DOHH2 (cell line): ENCODE measurements at regions not wholly inside any gene's neighbourhood (a gene's known extent, or its start where the extent isn't known, plus 50 kb on each side); places are given as distances from the start of the nearest gene placed in this dataset.

Source experiments
- H3F3A ChIP-seq: fragments of 200-600 bp; sonication (generic), shearing (Covaris generic); 2 replicates; pipeline ENCODE4 v1.6.0; 2016; ENCODE audit warnings: antibody characterized with exemption, mild to moderate bottlenecking; ENCODE audit not compliant: control insufficient read depth, insufficient read depth
- H3K27ac ChIP-seq: fragments of 200-600 bp; sonication (generic); 2 replicates; pipeline ENCODE4 v1.5.1; 2014; ENCODE audit warnings: low read depth, mild to moderate bottlenecking, low read length, moderate library complexity
- H3K27me3 ChIP-seq: fragments of 200-600 bp; sonication (generic); 2 replicates; pipeline ENCODE4 v1.6.1; 2014; ENCODE audit warnings: mild to moderate bottlenecking, low read length, mixed read lengths; ENCODE audit not compliant: control insufficient read depth
- H3K36me3 ChIP-seq: fragments of 200-600 bp; sonication (generic); 2 replicates; pipeline ENCODE4 v1.6.1; 2014; ENCODE audit warnings: mild to moderate bottlenecking, low read length, moderate library complexity, mixed read lengths; ENCODE audit not compliant: control insufficient read depth
- H3K4me1 ChIP-seq: fragments of 200-600 bp; sonication (generic); 2 replicates; pipeline ENCODE4 v1.6.1; 2014; ENCODE audit warnings: mild to moderate bottlenecking, low read length, mixed read lengths; ENCODE audit not compliant: control insufficient read depth
- H3K4me2 ChIP-seq: fragments of 200-600 bp; sonication (generic); 2 replicates; pipeline ENCODE4 v1.6.0; 2014; ENCODE audit warnings: mild to moderate bottlenecking, low read length, moderate library complexity
- H3K4me3 ChIP-seq: fragments of 200-600 bp; sonication (generic); 2 replicates; pipeline ENCODE4 v1.5.1; 2014; ENCODE audit warnings: mild to moderate bottlenecking, low read length, mixed read lengths
- H3K79me2 ChIP-seq: fragments of 200-600 bp; sonication (generic); 2 replicates; pipeline ENCODE4 v1.6.1; 2014; ENCODE audit warnings: mild to moderate bottlenecking, low read length, mixed read lengths; ENCODE audit not compliant: control insufficient read depth
- H3K9me2 ChIP-seq: fragments of 200-600 bp; sonication (generic); replicated peaks from 2 replicates; pipeline ENCODE4 v1.6.1; 2014; ENCODE audit warnings: mild to moderate bottlenecking, low read length, mixed read lengths; ENCODE audit not compliant: control insufficient read depth
- H3K9me3 ChIP-seq: fragments of 200-600 bp; sonication (generic); 2 replicates; pipeline ENCODE4 v1.6.1; 2014; ENCODE audit warnings: antibody characterized with exemption, low read length, mixed read lengths; ENCODE audit not compliant: control insufficient read depth, insufficient read depth
- H4K20me1 ChIP-seq: fragments of 200-600 bp; sonication (generic); 2 replicates; pipeline ENCODE4 v1.6.0; 2014; ENCODE audit warnings: low read depth, mild to moderate bottlenecking, antibody characterized with exemption, low read length, moderate library complexity; ENCODE audit not compliant: control insufficient read depth, insufficient read depth
- EZH2phosphoT487 ChIP-seq: fragments of 200-600 bp; sonication (generic); IDR thresholded peaks from 2 replicates; pipeline ENCODE4 v1.6.1; 2017; ENCODE audit warnings: borderline replicate concordance, mild to moderate bottlenecking, antibody characterized with exemption, low read length, moderate library complexity, mixed read lengths
- TF ChIP-seq, protein P1 (sequence below): fragments of 200-600 bp; sonication (generic); IDR thresholded peaks from one replicate; pipeline ENCODE4 v1.5.1; 2014; ENCODE audit warnings: antibody characterized with exemption, mild to moderate bottlenecking, low read depth, low read length; ENCODE audit not compliant: poor library complexity, severe bottlenecking

DNA sequence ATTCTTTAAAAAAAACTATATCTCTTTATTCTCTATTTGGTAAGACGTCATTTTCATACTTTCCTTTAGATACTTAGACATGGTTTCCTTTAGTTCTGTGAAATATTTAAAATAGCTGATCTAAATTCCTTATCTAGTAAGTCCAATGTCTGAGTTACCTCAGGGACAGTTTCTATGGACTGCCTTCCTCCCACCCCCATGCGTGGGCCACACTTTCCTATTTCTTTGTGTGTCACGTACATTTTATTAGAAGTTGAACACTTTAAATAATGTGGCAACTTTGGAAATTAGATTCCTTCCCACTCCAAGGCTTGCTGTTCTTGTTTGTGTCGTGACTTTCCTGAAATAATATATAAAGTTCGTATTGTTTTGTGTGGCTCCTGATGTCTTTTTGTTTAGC is 260.7 kb downstream of the EDEM1 start:
- Histone ChIP-seq H3K9me3 (no peaks in the 10 kb centered on the region), H3K27ac (no peak overlapping the region), H3K4me1 (no peaks in the 10 kb centered on the region), H3K9me2 (no peaks in the 10 kb centered on the region), H3K4me2 (no peak overlapping the region), H3K36me3 (no peaks in the 10 kb centered on the region), H3K4me3 (no peak overlapping the region), H3F3A (no peaks in the 10 kb centered on the region), H4K20me1 (no peaks in the 10 kb centered on the region), H3K79me2 (no peaks in the 10 kb centered on the region), H3K27me3 (peaks cover 12% of the 10 kb centered on the region)
- TF ChIP-seq, protein P1, sequence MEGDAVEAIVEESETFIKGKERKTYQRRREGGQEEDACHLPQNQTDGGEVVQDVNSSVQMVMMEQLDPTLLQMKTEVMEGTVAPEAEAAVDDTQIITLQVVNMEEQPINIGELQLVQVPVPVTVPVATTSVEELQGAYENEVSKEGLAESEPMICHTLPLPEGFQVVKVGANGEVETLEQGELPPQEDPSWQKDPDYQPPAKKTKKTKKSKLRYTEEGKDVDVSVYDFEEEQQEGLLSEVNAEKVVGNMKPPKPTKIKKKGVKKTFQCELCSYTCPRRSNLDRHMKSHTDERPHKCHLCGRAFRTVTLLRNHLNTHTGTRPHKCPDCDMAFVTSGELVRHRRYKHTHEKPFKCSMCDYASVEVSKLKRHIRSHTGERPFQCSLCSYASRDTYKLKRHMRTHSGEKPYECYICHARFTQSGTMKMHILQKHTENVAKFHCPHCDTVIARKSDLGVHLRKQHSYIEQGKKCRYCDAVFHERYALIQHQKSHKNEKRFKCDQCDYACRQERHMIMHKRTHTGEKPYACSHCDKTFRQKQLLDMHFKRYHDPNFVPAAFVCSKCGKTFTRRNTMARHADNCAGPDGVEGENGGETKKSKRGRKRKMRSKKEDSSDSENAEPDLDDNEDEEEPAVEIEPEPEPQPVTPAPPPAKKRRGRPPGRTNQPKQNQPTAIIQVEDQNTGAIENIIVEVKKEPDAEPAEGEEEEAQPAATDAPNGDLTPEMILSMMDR: no peak
- TF ChIP-seq EZH2phosphoT487: no peak

DNA sequence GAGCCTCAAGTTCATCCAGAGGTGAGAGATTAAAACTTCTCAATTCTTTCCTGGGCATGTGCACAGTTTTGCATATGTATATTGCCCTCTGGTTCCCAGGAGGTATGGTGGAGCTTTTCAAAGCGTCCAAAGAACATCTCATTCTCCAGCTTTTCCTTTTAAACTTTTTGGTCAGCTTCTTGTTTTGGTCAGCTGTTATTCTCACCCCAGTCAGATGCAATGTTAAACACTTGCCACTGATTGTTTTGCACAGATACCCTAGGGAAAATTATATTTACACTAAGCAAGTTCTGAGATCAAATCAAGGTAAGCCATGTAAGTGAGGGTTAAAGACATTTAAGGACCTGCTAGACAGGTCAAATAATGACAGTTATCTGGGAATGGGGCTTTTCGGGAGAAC is 261.3 kb downstream of the EDEM1 start:
- no peak for TF ChIP-seq EZH2phosphoT487
- TF ChIP-seq, protein P1: no peak
- H3K79me2 ChIP-seq: no peaks in the 10 kb centered on the region

GRCh38 chr3:5456199-5456598 is 268.7 kb downstream of the EDEM1 start:
- Histone ChIP-seq H3K27me3 (peaks cover 7% of the 10 kb centered on the region), H3K9me3 (no peaks in the 10 kb centered on the region), H3K4me3 (no peak overlapping the region), H3F3A (no peaks in the 10 kb centered on the region), H3K27ac (no peak overlapping the region), H3K9me2 (no peaks in the 10 kb centered on the region), H3K79me2 (no peaks in the 10 kb centered on the region), H4K20me1 (no peaks in the 10 kb centered on the region), H3K4me2 (no peak overlapping the region), H3K36me3 (no peaks in the 10 kb centered on the region), H3K4me1 (no peaks in the 10 kb centered on the region)
- TF ChIP-seq, protein P1: no peak
- no peak for TF ChIP-seq EZH2phosphoT487

More for the DNA sequence above, 261.3 kb downstream of the EDEM1 start:
- Histone ChIP-seq H4K20me1 (no peaks in the 10 kb centered on the region), H3K4me1 (no peaks in the 10 kb centered on the region), H3K36me3 (no peaks in the 10 kb centered on the region), H3F3A (no peaks in the 10 kb centered on the region), H3K9me3 (no peaks in the 10 kb centered on the region), H3K9me2 (no peaks in the 10 kb centered on the region), H3K27ac (no peak overlapping the region), H3K27me3 (peaks cover 12% of the 10 kb centered on the region), H3K4me3 (no peak overlapping the region), H3K4me2 (no peak overlapping the region)

DNA sequence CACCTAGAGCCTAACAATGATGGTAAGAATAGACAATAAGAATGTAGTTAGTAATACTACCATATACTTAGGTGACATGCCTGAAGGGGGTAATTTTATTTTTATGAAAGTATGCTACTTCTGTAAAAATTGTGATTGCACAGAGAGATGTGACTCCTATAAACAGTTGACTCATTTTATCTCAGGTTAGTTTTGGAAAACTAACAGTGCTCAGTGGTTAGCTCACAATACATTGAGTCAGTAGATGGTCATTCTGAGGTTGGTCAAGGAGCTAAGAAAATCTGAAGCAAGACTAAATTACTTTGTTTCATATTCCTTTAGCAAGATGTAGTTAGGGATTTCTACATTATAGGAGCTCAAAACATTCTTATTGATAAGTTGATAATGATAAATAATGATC is 271.0 kb downstream of the EDEM1 start:
- no peak overlapping the region for H3K4me2 ChIP-seq
- H3K4me1 ChIP-seq: no peaks in the 10 kb centered on the region
- H3K4me3 ChIP-seq: no peak overlapping the region
- no peak for TF ChIP-seq EZH2phosphoT487
- TF ChIP-seq, protein P1: no peak
- no peaks in the 10 kb centered on the region for H3F3A ChIP-seq
- no peaks in the 10 kb centered on the region for H3K36me3 ChIP-seq
- no peak overlapping the region for H3K27ac ChIP-seq
- H3K27me3 ChIP-seq: no peaks in the 10 kb centered on the region
- no peaks in the 10 kb centered on the region for H4K20me1 ChIP-seq
- H3K9me2 ChIP-seq: no peaks in the 10 kb centered on the region
- H3K79me2 ChIP-seq: no peaks in the 10 kb centered on the region
- no peaks in the 10 kb centered on the region for H3K9me3 ChIP-seq
